ENCODE measurements at regions not wholly inside any gene's neighbourhood (a gene's known extent, or its start where the extent isn't known, plus 50 kb on each side); places are given as distances from the start of the nearest gene placed in this dataset.

- H3K9me3 ChIP-seq (ENCODE audit: control insufficient read depth, insufficient read depth, low read length) = no peaks in the 10 kb centered on the region
- no peak for DNase-seq (ENCODE audit: low read depth, low spot score)
- peaks cover 2% of the 10 kb centered on the region; the same call in 1 of the 2 replicates for H3K4me1 ChIP-seq (ENCODE audit: control insufficient read depth, insufficient read depth, low read length)
- no peak overlapping the region for H3K4me3 ChIP-seq (ENCODE audit: low read length)
- peaks cover 26% of the 10 kb centered on the region for H3K27me3 ChIP-seq (ENCODE audit: control insufficient read depth, insufficient read depth, low read length)
- H3K27ac ChIP-seq (ENCODE audit: low read length) = no peak overlapping the region
- peaks cover 3% of the 10 kb centered on the region; the same call in 1 of the 2 replicates for H3K36me3 ChIP-seq (ENCODE audit: control insufficient read depth, insufficient read depth, low read length)
- 100% methylated on average over 1 of the region's 3 CpGs for WGBS (ENCODE audit: insufficient coverage, insufficient read length)
Measured at GRCh38 chr6:91304521-91304920, 717.6 kb upstream of the MAP3K7 start.

- no CpG with 5 or more reads among the region's 12 CpGs for WGBS (ENCODE audit: insufficient coverage, insufficient read length)
- no peak for DNase-seq (ENCODE audit: low read depth, low spot score)
- peaks cover 3% of the 10 kb centered on the region; the same call in 1 of the 2 replicates for H3K36me3 ChIP-seq (ENCODE audit: control insufficient read depth, insufficient read depth, low read length)
Measured at GRCh38 chr6:91303326-91303725, 716.5 kb upstream of the MAP3K7 start.

GRCh38 chr6:91299544-91300491 is 712.9 kb upstream of the MAP3K7 start:
- WGBS (ENCODE audit: insufficient coverage, insufficient read length) = no CpG with 5 or more reads among the region's 7 CpGs
- peaks cover 3% of the 10 kb centered on the region; the same call in 1 of the 2 replicates for H3K36me3 ChIP-seq (ENCODE audit: control insufficient read depth, insufficient read depth, low read length)
- DNase-seq (ENCODE audit: low read depth, low spot score) = peak; percentile 57
- H3K27ac ChIP-seq (ENCODE audit: low read length) = no peak overlapping the region
- H3K9me3 ChIP-seq (ENCODE audit: control insufficient read depth, insufficient read depth, low read length) = no peaks in the 10 kb centered on the region
- H3K27me3 ChIP-seq (ENCODE audit: control insufficient read depth, insufficient read depth, low read length) = peaks cover 51% of the 10 kb centered on the region
- peaks cover 4% of the 10 kb centered on the region; the same call in 1 of the 2 replicates for H3K4me1 ChIP-seq (ENCODE audit: control insufficient read depth, insufficient read depth, low read length)
- no peak overlapping the region for H3K4me3 ChIP-seq (ENCODE audit: low read length)

More at GRCh38 chr6:91303326-91303725, 716.5 kb upstream of the MAP3K7 start:
- peaks cover 33% of the 10 kb centered on the region for H3K27me3 ChIP-seq (ENCODE audit: control insufficient read depth, insufficient read depth, low read length)
- no peaks in the 10 kb centered on the region for H3K9me3 ChIP-seq (ENCODE audit: control insufficient read depth, insufficient read depth, low read length)
- no peak overlapping the region for H3K27ac ChIP-seq (ENCODE audit: low read length)
- peaks cover 4% of the 10 kb centered on the region; the same call in 1 of the 2 replicates for H3K4me1 ChIP-seq (ENCODE audit: control insufficient read depth, insufficient read depth, low read length)
- H3K4me3 ChIP-seq (ENCODE audit: low read length) = no peak overlapping the region

GRCh38 chr6:91298543-91299145 is 711.8 kb upstream of the MAP3K7 start:
- Histone ChIP-seq H3K27ac (ENCODE audit: low read length) (no peak overlapping the region), H3K27me3 (ENCODE audit: control insufficient read depth, insufficient read depth, low read length) (peaks cover 59% of the 10 kb centered on the region), H3K9me3 (ENCODE audit: control insufficient read depth, insufficient read depth, low read length) (no peaks in the 10 kb centered on the region), H3K4me3 (ENCODE audit: low read length) (no peak overlapping the region), H3K4me1 (ENCODE audit: control insufficient read depth, insufficient read depth, low read length) (peaks cover 4% of the 10 kb centered on the region; the same call in 1 of the 2 replicates), H3K36me3 (ENCODE audit: control insufficient read depth, insufficient read depth, low read length) (peaks cover 3% of the 10 kb centered on the region; the same call in 1 of the 2 replicates)
- DNase-seq (ENCODE audit: low read depth, low spot score) = peak; percentile 61
- WGBS (ENCODE audit: insufficient coverage, insufficient read length) = no CpG with 5 or more reads among the region's 4 CpGs

- no peak overlapping the region for H3K27ac ChIP-seq (ENCODE audit: low read length)
- no peak for DNase-seq (ENCODE audit: low read depth, low spot score)
- H3K27me3 ChIP-seq (ENCODE audit: control insufficient read depth, insufficient read depth, low read length) = peaks cover 43% of the 10 kb centered on the region
- no peaks in the 10 kb centered on the region for H3K36me3 ChIP-seq (ENCODE audit: control insufficient read depth, insufficient read depth, low read length)
- no peak overlapping the region for H3K4me3 ChIP-seq (ENCODE audit: low read length)
- no peaks in the 10 kb centered on the region for H3K4me1 ChIP-seq (ENCODE audit: control insufficient read depth, insufficient read depth, low read length)
- no peaks in the 10 kb centered on the region for H3K9me3 ChIP-seq (ENCODE audit: control insufficient read depth, insufficient read depth, low read length)
Measured at GRCh38 chr6:91293395-91293794, 706.5 kb upstream of the MAP3K7 start.

GRCh38 chr6:91291071-91291470 is 704.2 kb upstream of the MAP3K7 start:
- no peaks in the 10 kb centered on the region for H3K4me1 ChIP-seq (ENCODE audit: control insufficient read depth, insufficient read depth, low read length)
- WGBS (ENCODE audit: insufficient coverage, insufficient read length) = no CpG with 5 or more reads among the region's 4 CpGs
- no peak overlapping the region for H3K4me3 ChIP-seq (ENCODE audit: low read length)
- no peak overlapping the region for H3K27ac ChIP-seq (ENCODE audit: low read length)
- H3K36me3 ChIP-seq (ENCODE audit: control insufficient read depth, insufficient read depth, low read length) = no peaks in the 10 kb centered on the region
- DNase-seq (ENCODE audit: low read depth, low spot score) = no peak
- peaks cover 31% of the 10 kb centered on the region for H3K27me3 ChIP-seq (ENCODE audit: control insufficient read depth, insufficient read depth, low read length)
- H3K9me3 ChIP-seq (ENCODE audit: control insufficient read depth, insufficient read depth, low read length) = no peaks in the 10 kb centered on the region

- no CpG with 5 or more reads among the region's 2 CpGs for WGBS (ENCODE audit: insufficient coverage, insufficient read length)
- Histone ChIP-seq H3K4me1 (ENCODE audit: control insufficient read depth, insufficient read depth, low read length) (no peaks in the 10 kb centered on the region), H3K4me3 (ENCODE audit: low read length) (no peak overlapping the region), H3K9me3 (ENCODE audit: control insufficient read depth, insufficient read depth, low read length) (no peaks in the 10 kb centered on the region), H3K27me3 (ENCODE audit: control insufficient read depth, insufficient read depth, low read length) (peaks cover 18% of the 10 kb centered on the region), H3K36me3 (ENCODE audit: control insufficient read depth, insufficient read depth, low read length) (no peaks in the 10 kb centered on the region), H3K27ac (ENCODE audit: low read length) (no peak overlapping the region)
- DNase-seq (ENCODE audit: low read depth, low spot score) = no peak
Measured at GRCh38 chr6:91288741-91289140, 701.9 kb upstream of the MAP3K7 start.

GRCh38 chr6:91281901-91282300 is 695.0 kb upstream of the MAP3K7 start:
- DNase-seq (ENCODE audit: low read depth, low spot score) = no peak
- H3K4me3 ChIP-seq (ENCODE audit: low read length) = no peak overlapping the region
- H3K36me3 ChIP-seq (ENCODE audit: control insufficient read depth, insufficient read depth, low read length) = no peaks in the 10 kb centered on the region
- no peaks in the 10 kb centered on the region for H3K9me3 ChIP-seq (ENCODE audit: control insufficient read depth, insufficient read depth, low read length)
- H3K27me3 ChIP-seq (ENCODE audit: control insufficient read depth, insufficient read depth, low read length) = no peaks in the 10 kb centered on the region
- no peak overlapping the region for H3K27ac ChIP-seq (ENCODE audit: low read length)
- peaks cover 2% of the 10 kb centered on the region; the same call in 1 of the 2 replicates for H3K4me1 ChIP-seq (ENCODE audit: control insufficient read depth, insufficient read depth, low read length)

- no peak for DNase-seq (ENCODE audit: low read depth, low spot score)
- Histone ChIP-seq H3K9me3 (ENCODE audit: control insufficient read depth, insufficient read depth, low read length) (no peaks in the 10 kb centered on the region), H3K4me1 (ENCODE audit: control insufficient read depth, insufficient read depth, low read length) (peaks cover 2% of the 10 kb centered on the region; the same call in 1 of the 2 replicates), H3K27me3 (ENCODE audit: control insufficient read depth, insufficient read depth, low read length) (no peaks in the 10 kb centered on the region), H3K36me3 (ENCODE audit: control insufficient read depth, insufficient read depth, low read length) (no peaks in the 10 kb centered on the region), H3K27ac (ENCODE audit: low read length) (no peak overlapping the region), H3K4me3 (ENCODE audit: low read length) (no peak overlapping the region)
- no CpG with 5 or more reads among the region's 3 CpGs for WGBS (ENCODE audit: insufficient coverage, insufficient read length)
Measured at GRCh38 chr6:91280494-91280830, 693.6 kb upstream of the MAP3K7 start.

- Histone ChIP-seq H3K4me3 (ENCODE audit: low read length) (no peak overlapping the region), H3K9me3 (ENCODE audit: control insufficient read depth, insufficient read depth, low read length) (no peaks in the 10 kb centered on the region), H3K27me3 (ENCODE audit: control insufficient read depth, insufficient read depth, low read length) (no peaks in the 10 kb centered on the region), H3K27ac (ENCODE audit: low read length) (no peak overlapping the region), H3K4me1 (ENCODE audit: control insufficient read depth, insufficient read depth, low read length) (peaks cover 2% of the 10 kb centered on the region; the same call in 1 of the 2 replicates), H3K36me3 (ENCODE audit: control insufficient read depth, insufficient read depth, low read length) (no peaks in the 10 kb centered on the region)
- no CpG with 5 or more reads among the region's 7 CpGs for WGBS (ENCODE audit: insufficient coverage, insufficient read length)
- DNase-seq (ENCODE audit: low read depth, low spot score) = no peak
Measured at GRCh38 chr6:91279740-91280493, 693.0 kb upstream of the MAP3K7 start.

Measured in iPS DF 6.9 (cell line).